ENCODE measurements at regions not wholly inside any gene's neighbourhood (a gene's known extent, or its start where the extent isn't known, plus 50 kb on each side); places are given as distances from the start of the nearest gene placed in this dataset.

DNA sequence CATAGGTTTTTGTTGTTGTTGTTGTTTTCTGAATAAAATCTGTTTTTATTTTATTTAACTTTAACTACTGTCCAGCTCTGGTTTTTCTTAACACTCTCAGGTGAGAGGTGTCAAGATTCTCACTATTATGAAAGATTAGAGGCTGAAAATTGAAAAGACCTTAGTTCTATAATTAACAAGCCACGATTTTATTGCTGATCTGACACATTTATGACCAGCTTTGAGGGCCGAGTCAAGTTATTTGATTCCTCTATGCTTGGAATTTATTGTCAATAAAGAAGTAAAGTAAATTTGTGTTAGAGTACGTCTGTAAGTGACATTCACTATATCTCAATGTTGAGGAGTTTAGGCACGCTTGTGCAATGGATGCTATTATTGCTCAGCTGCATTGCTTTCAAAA, 808.8 kb downstream of the GALC start:
- DNase-seq = no peak
- no peaks in the 10 kb centered on the region for H3K36me3 ChIP-seq
- no peak overlapping the region for H3K4me3 ChIP-seq
- H3K27me3 ChIP-seq = no peaks in the 10 kb centered on the region
- no peaks in the 10 kb centered on the region for H3K9me3 ChIP-seq

DNA sequence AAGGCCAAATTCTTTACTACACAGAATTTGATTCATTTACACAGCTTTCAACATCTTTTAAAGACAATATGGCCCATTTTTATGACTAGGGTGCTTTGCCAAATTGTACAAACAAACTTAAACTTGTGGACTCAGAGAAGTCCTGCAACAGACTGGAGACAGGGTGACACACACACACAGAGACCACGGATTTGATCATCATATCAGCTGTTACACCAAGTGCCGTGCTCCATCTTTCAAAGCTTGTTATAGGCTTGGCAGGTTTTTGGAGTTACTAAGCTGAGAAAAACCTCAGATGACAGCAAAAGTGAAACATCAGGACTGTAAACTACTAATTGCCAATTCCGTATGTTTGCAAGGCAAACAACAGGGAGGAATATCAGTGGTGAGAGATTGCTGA, 811.7 kb downstream of the GALC start:
- H3K27me3 ChIP-seq = no peaks in the 10 kb centered on the region
- H3K36me3 ChIP-seq = no peaks in the 10 kb centered on the region
- DNase-seq = no peak
- no peak overlapping the region for H3K4me3 ChIP-seq
- H3K9me3 ChIP-seq = no peaks in the 10 kb centered on the region

DNA sequence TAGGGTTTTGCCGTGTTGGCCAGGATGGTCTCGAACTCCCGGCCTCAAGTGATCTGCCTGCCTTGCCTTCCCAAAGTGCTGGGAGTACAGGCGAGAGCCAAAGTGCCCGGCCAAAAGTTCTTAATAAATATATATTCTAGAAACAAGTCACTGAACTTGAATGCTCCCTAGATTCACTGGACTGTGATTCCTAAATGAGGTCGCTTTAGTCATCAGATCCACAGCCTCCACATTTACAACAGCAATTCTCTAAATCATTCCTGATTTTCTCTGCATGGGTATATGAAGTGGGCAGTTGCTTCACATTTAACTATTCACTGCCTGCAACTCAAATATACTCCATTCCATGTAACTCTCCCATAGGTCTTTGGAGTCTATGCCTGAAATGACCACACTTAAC, 813.0 kb downstream of the GALC start:
- Histone ChIP-seq H3K4me3 (no peak overlapping the region), H3K27me3 (no peaks in the 10 kb centered on the region), H3K36me3 (no peaks in the 10 kb centered on the region), H3K9me3 (no peaks in the 10 kb centered on the region)
- no peak for DNase-seq

DNA sequence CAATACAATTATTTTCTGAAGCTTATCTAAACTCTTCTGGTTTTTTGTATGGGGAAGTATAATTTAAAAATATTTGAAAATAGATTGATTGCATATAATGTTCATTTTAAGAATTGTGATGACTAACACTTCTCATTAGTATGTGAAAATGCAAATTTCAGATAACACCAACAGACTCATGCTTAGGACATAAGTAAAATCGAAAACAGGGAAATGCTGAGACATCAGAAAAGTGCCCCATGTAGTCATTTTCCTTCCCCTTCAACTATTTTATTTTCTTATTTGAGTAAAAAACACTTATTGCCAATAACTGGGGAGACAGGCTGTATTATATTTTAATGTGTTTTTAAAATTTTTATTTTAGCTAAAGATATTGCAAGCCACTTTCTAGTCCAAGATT, 814.7 kb downstream of the GALC start:
- H3K36me3 ChIP-seq = no peaks in the 10 kb centered on the region
- no peaks in the 10 kb centered on the region for H3K9me3 ChIP-seq
- no peaks in the 10 kb centered on the region for H3K27me3 ChIP-seq
- DNase-seq = no peak
- H3K4me3 ChIP-seq = no peak overlapping the region

GRCh38 chr14:87175175-87175574, 817.8 kb downstream of the GALC start:
- no peak for DNase-seq
- no peaks in the 10 kb centered on the region for H3K36me3 ChIP-seq

GRCh38 chr14:87171141-87171540, 821.8 kb downstream of the GALC start:
- no peaks in the 10 kb centered on the region for H3K9me3 ChIP-seq
- DNase-seq = no peak
- no peaks in the 10 kb centered on the region for H3K27me3 ChIP-seq
- no peaks in the 10 kb centered on the region for H3K36me3 ChIP-seq
- H3K4me3 ChIP-seq = no peak overlapping the region

More at GRCh38 chr14:87175175-87175574, 817.8 kb downstream of the GALC start:
- Histone ChIP-seq H3K27me3 (no peaks in the 10 kb centered on the region), H3K9me3 (no peaks in the 10 kb centered on the region), H3K4me3 (no peak overlapping the region)

DNA sequence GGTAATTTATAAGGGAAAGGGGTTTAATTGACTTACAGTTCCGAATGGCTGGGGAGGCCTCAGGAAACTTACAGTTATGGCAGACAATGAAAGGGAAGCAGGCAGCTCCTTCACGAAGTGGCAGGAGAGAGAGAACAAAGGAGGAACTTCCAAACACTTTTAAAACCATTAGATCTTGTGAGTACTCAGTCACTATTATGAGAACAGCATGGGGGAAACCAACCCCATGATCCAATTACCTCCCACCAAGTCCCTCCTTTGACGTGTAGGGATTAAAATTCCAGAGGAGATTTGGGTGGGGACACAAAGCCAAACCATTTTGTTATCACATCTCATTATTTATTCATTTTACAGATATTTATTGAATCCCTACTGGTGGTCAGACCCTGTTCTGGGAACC, 822.8 kb downstream of the GALC start:
- DNase-seq = no peak
- Histone ChIP-seq H3K4me3 (no peak overlapping the region), H3K27me3 (no peaks in the 10 kb centered on the region), H3K9me3 (no peaks in the 10 kb centered on the region), H3K36me3 (no peaks in the 10 kb centered on the region)

DNA sequence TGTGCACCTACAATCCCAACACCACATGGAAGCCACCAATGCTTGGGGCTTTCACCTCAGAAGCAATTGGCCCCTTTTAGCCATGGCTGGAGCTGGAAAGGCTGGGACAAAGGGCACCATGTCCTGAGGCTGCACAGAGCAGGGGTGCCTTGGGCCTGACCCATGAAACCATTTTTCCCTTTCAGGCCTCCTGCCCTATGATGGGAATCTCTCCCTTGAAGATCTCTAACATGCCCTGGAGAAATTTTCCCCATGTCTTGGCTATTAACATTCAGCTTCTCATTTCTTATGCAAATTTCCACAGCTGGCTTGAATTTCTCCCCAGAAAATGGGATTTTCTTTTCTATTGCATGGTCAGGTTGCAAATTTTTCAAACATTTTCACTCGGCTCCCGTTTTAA, 823.6 kb downstream of the GALC start:
- Histone ChIP-seq H3K4me3 (no peak overlapping the region), H3K9me3 (no peaks in the 10 kb centered on the region), H3K36me3 (no peaks in the 10 kb centered on the region), H3K27me3 (no peaks in the 10 kb centered on the region)
- no peak for DNase-seq

DNA sequence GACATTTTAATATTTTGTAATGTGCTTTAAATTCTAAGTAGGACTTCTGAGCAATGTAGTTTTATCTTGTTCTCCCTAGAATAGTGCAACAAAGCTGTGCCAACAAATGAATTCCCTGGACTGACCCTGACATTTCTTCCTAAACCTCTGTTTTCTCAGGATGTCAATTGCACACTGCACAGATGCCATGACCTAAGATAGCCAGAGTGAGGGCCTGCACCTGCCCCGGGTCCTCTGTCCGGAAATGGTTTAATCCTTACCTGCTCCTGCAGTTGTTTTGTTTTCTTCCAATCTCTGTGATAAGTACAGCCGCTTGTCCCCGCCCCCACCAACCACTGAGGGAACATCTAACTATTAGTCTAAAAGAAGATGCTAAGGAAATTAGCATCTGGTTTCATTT, 831.5 kb downstream of the GALC start:
- no peak for DNase-seq
- Histone ChIP-seq H3K9me3 (no peaks in the 10 kb centered on the region), H3K4me3 (no peak overlapping the region), H3K36me3 (no peaks in the 10 kb centered on the region), H3K27me3 (no peaks in the 10 kb centered on the region)

- DNase-seq = no peak
- H3K9me3 ChIP-seq = no peaks in the 10 kb centered on the region
Measured at GRCh38 chr14:87160989-87161388, 832.0 kb downstream of the GALC start.

GRCh38 chr14:87158283-87158682, 834.7 kb downstream of the GALC start:
- no peak for DNase-seq
- no peaks in the 10 kb centered on the region for H3K9me3 ChIP-seq
- no peaks in the 10 kb centered on the region for H3K36me3 ChIP-seq
- no peaks in the 10 kb centered on the region for H3K27me3 ChIP-seq
- H3K4me3 ChIP-seq = no peak overlapping the region

More at GRCh38 chr14:87160989-87161388, 832.0 kb downstream of the GALC start:
- no peaks in the 10 kb centered on the region for H3K27me3 ChIP-seq
- H3K36me3 ChIP-seq = no peaks in the 10 kb centered on the region
- H3K4me3 ChIP-seq = no peak overlapping the region

- DNase-seq = no peak
- H3K27me3 ChIP-seq = no peaks in the 10 kb centered on the region
- no peaks in the 10 kb centered on the region for H3K9me3 ChIP-seq
- H3K36me3 ChIP-seq = no peaks in the 10 kb centered on the region
- no peak overlapping the region for H3K4me3 ChIP-seq
Measured at GRCh38 chr14:87156878-87157277, 836.1 kb downstream of the GALC start.

DNA sequence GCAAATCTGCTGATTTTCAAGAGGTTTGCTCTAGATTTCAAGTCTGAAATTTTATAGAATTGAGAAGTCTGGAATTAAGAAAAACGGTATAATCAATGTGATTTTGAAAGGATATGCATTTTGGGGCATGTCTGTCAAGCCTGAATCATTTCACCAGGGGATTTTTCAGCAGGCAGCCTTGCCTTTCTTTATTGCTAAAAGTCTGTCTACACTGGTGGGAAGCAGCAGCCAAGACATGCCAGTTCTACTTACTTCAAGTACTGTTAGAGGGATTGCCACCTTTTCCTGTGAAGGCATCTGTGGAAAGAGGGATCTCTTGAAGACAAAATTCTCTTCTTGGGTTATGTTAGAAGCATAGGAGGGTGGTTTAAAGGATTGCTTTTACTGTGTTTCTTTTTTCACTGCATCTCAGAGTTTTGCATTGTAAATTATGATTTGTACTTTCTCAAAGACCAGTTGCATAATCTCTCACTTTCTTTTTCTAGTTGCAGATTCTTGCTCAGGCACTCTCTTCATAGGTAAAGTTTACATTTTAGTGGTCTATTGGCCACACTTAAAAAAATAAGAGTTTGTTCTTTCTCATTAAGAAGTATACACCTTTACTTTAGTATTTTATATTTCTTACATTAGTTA, 837.0 kb downstream of the GALC start:
- Histone ChIP-seq H3K4me3 (no peak overlapping the region), H3K36me3 (no peaks in the 10 kb centered on the region), H3K27me3 (no peaks in the 10 kb centered on the region), H3K9me3 (no peaks in the 10 kb centered on the region)
- no peak for DNase-seq

GRCh38 chr14:87153901-87154300, 839.1 kb downstream of the GALC start:
- DNase-seq = no peak
- Histone ChIP-seq H3K36me3 (no peaks in the 10 kb centered on the region), H3K9me3 (no peaks in the 10 kb centered on the region), H3K4me3 (no peak overlapping the region), H3K27me3 (no peaks in the 10 kb centered on the region)

- no peaks in the 10 kb centered on the region for H3K27me3 ChIP-seq
- no peaks in the 10 kb centered on the region for H3K9me3 ChIP-seq
- no peak for DNase-seq
- H3K4me3 ChIP-seq = no peak overlapping the region
- no peaks in the 10 kb centered on the region for H3K36me3 ChIP-seq
Measured at GRCh38 chr14:87153391-87153790, 839.6 kb downstream of the GALC start.

DNA sequence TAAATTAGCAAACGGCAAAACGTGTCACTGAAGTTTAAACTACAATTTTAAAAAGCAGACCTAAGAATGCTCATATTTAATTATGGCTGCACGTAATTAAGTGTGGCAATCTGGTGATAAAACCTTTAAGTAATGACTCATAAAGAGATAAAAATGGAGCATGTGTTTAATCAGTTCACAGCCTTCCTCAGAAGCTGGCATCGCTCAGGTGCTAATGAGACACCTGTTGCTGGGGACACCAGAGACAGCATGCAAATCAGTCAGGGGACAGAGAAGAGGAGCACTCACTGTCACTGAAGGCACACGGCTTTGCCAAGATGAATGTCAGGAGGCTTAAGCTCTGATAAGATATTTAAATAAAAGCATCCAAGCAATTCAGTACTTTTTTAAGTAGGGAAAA, 840.3 kb downstream of the GALC start:
- Histone ChIP-seq H3K36me3 (no peaks in the 10 kb centered on the region), H3K27me3 (no peaks in the 10 kb centered on the region), H3K9me3 (no peaks in the 10 kb centered on the region), H3K4me3 (no peak overlapping the region)
- no peak for DNase-seq

GRCh38 chr14:87149583-87150354, 843.2 kb downstream of the GALC start:
- no peaks in the 10 kb centered on the region for H3K36me3 ChIP-seq
- H3K27me3 ChIP-seq = no peaks in the 10 kb centered on the region
- no peak for DNase-seq
- H3K4me3 ChIP-seq = no peak overlapping the region
- no peaks in the 10 kb centered on the region for H3K9me3 ChIP-seq

DNA sequence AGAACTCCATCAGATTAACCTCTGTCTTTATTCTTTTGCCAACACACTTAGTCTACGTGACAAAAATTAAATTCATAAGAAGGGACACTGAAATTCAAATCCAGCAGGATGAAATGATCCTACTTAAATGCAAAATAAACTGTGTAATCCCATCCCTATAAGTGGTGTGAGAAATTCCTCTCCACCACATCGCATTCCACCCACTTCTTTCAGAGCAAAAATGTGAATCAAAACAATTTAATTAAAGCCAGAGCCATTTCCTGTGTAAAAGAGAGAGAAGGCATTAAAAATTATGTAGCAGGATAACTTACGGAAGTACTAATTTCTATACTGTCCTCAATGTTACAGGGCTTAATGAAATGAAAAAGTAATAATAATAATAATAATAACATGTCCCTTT, 844.3 kb downstream of the GALC start:
- no peaks in the 10 kb centered on the region for H3K27me3 ChIP-seq
- no peaks in the 10 kb centered on the region for H3K9me3 ChIP-seq
- no peaks in the 10 kb centered on the region for H3K36me3 ChIP-seq
- DNase-seq = no peak
- no peak overlapping the region for H3K4me3 ChIP-seq
